IPS-NIHi7 (cell line): ENCODE measurements at regions not wholly inside any gene's neighbourhood (a gene's known extent, or its start where the extent isn't known, plus 50 kb on each side); places are given as distances from the start of the nearest gene placed in this dataset.
"Not testable (repeated sequence)": the region's sequence is repeated elsewhere in the genome, so short reads cannot be mapped to it uniquely, and the experiment has no call there.

Experiments
- DNase-seq: peaks from one replicate; pipeline ENCODE4 v3.0.0; 2012; ENCODE audit warnings: mixed read lengths; ENCODE audit errors: extremely low spot score

DNA sequence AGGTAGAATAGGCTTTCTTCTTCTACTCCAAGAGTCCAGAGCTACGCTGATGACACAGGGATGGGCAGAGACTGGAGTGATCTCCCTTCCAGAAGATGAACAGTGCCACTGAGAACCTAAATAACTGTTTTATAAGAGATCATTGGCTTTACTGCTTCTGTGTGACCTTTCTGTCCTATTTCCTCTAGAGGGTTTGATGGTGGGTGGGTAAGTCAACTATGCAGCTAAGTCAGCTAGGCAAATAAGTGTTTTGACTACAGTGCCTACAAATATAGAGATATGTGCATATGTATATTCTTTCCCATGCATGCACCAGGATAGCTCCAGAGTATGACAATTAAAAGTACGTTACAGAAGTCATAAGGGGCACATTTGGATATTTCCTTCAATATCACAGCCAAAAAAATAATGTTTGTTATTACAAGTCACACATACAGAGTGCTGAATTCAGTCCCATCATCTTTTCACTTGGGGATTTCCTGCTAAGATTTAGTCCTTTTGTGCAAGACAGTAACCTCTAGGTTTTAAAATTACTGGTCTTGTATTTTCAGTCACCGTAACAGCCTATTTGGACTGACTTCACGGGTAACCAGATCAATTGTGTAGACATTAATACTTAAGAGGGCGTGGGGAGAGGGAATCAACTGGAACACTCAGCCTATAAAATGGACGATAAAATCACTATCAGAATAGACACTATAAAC is 412.6 kb upstream of the SOX5 start:
- DNase-seq = no peak

- DNase-seq = no peak
These were observed 411.4 kb upstream of the SOX5 start for GRCh38 chr12:24360907-24361306.

DNA sequence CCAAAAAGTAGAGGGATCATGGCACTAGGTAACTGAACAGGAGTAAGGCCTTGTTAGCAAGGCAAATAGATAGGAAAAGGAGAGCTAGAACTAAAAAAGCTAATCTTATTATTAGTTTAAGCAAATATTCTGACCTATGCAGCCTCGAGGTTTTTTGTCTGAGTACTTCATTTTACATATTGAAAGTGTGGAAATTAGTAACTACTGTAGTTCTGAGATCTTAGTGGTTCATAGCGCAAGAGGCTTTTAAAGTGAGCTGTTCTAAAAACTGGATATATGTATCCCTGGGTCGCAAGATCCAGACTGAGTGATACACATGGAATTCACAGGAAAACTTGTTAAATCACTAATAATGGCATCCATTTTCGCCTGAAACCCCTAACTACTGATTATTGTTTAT is 411.0 kb upstream of the SOX5 start:
- no peak for DNase-seq

DNA sequence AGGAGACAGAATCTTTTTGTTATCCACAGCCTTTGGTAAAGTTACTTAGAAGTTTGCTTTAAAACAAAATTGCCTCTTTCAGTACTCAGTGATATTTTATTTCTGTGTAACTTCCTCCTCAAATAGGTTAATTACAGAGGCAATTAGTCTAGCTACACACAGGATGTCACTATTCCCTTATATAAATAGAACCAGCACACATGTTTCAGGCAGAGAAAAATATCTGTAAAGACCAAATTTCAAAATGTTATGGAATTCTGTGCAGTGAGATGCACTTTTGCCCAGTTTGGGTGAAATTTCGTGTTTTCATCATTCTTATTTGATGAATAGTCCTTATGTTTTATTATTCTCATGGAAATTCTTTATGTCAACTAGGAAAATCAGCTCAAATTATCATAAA is 410.6 kb upstream of the SOX5 start:
- no peak for DNase-seq

GRCh38 chr12:24359418-24359817 is 409.9 kb upstream of the SOX5 start:
- no peak for DNase-seq

DNA sequence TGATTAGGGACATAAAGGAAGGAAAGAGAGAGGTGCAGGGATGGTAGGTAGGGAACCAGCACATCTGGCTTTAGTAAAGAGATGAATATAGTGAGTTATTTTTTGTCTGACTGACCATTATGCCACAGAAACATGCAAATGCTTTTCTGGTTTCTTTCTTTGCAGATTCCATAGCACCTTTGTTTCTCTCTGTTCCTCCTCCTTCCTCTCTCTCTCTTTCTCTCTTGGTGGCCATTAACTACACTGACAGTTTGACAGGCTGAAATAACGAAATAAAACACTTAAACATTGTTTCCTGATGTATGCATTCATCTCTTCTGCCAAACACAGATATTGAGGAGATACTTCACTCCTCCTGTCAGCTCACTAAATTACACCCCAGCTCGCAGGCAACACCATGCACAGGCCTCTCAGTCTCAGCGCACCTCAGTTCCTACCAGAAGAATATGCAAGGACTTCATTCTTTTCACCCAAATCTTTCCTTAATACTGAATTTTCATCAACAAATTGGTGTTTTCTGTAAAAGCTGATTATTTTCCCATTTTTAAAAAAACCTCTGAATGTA is 406.9 kb upstream of the SOX5 start:
- no peak for DNase-seq

GRCh38 chr12:24352363-24352762 is 402.9 kb upstream of the SOX5 start:
- no peak for DNase-seq

- DNase-seq = no peak
These were observed 399.8 kb upstream of the SOX5 start for GRCh38 chr12:24349051-24349799.

GRCh38 chr12:24348180-24348579 is 398.7 kb upstream of the SOX5 start:
- not testable (repeated sequence) for DNase-seq

- no peak for DNase-seq
These were observed 378.8 kb upstream of the SOX5 start for GRCh38 chr12:24328261-24328660.

DNA sequence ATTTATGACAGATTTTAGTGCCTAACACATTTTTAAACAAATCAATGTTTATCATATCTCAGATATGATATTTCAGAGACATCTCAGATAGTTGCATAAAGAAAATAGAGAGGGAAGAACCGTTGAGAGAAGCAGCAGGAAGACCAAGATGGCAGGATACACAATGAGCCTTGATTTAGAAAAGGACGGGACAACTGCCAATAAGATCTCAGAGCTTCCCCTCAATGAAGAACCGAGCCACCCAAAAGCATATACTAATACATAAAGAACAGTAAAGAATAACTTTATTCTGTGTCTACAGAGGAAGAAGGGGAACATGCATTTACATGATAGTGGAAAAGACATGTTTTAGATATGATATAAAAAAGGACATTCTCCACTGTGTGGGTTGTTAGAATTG is 375.9 kb upstream of the SOX5 start:
- DNase-seq = no peak

- no peak for DNase-seq
These were observed 358.4 kb upstream of the SOX5 start for GRCh38 chr12:24307716-24308335.

DNA sequence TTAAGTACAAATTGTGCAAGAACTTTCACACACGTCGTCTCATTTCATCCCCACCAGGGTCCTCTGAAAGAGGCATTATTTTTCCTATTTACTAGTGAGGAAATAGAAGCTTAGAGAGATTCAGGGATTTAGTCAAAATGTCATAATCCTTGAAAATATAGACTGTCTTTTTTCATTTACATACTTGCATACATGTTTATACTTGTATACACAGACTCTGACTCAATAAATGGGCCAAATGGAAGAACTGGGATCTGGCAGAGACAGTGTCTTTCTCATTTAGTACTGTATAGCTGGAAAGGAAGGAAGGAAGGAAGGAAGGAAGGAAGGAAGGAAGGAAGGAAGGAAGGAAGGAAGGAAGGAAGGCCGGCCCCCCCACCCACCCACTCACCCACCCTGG is 357.7 kb upstream of the SOX5 start:
- no peak for DNase-seq

- DNase-seq = no peak
These were observed 356.5 kb upstream of the SOX5 start for GRCh38 chr12:24306001-24306400.

DNA sequence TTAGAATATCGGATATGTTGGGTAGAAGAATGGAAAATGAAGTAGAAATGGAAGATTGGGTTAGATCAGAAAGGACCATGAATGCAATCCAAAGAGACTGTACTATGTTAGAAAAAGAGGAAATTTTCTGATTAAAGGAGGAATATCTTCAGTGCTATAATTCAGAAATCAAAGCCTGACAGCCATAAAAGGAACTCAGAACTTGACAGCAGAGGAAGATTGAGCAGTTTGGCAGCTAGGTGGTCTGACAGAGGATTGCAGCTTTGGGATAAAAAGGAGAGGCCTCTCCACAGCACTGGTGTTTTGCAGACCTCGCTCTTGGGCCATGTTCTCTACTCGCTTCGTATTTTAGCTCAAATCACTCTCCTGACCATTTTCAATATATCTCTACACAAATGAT is 354.8 kb upstream of the SOX5 start:
- DNase-seq = no peak

DNA sequence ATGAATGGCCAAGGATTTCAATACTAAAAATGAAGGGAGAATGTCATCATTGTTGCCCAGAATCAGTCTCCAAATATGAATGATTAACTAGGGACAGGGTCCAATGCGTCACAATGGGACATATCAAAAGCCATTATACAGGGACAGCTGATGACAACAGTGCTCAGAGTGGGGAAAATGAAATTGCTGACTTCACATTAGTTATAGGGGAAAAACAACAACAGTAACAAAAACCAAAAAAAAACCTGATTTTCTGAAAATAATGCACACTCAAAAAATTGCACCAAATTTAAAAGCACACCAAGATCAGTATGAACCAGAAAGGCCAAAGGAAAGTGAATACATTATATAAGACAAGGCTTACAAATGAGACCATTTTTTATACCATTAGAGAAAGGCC is 353.2 kb upstream of the SOX5 start:
- DNase-seq = no peak

DNA sequence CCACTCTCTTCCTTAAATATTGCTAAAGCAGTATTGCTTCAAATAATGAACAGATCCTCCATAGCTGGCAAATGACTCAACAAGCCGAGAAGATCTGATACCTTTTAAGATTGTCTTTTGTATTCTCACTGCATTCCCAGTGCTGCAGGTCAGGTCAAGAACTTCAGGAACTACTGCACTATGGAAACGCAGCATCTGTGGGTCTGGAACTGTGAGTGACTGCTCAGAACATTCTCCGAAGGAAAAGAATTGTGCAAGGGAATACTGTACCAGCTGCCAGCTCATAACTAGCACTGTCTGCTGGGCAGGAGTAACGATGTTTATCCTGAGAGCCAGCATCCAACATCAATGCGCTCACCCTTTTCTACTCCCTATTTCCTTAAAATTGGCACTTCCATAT is 348.0 kb upstream of the SOX5 start:
- no peak for DNase-seq

- no peak for DNase-seq
These were observed 344.1 kb upstream of the SOX5 start for GRCh38 chr12:24293549-24293948.

DNA sequence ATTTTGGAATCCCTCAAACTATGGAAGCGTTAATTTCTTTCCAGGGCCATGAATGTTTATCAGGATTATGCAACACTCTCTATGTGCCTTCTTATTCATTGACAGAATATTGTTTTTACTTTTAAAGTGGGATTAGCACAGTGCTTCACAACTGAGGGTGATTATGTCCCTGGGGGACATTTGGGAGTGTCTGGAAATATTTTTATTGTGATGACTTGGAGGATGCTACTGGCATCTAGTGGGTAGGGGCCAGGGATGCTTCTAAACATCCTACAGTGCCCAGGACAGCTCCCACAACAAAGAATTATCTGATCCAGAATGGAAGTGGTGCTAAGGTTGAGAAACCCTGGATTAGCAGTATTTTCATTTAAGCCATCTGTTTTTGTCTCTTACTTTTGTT is 338.5 kb upstream of the SOX5 start:
- no peak for DNase-seq

DNA sequence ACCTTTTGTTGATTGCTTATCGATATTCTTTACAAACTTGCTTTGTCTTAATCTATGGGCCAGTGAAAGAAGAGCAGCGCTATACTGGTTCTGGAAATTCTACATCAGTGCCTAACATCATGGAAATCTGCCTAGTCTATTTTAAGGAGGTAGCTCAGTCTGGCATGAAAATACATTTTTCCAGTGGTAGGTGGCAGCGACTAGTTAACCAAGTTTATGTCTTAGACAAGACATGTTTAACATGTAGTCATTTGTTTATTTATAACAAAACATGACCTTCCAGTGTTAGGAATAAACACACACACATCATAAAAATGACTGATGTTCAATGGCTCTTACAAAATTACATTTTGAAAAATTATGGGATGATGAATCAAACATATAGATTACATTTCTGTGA is 336.0 kb upstream of the SOX5 start:
- DNase-seq = no peak

- no peak for DNase-seq
These were observed 331.9 kb upstream of the SOX5 start for GRCh38 chr12:24281341-24281740.

GRCh38 chr12:24280056-24280842 is 330.8 kb upstream of the SOX5 start:
- no peak for DNase-seq
